Ishikawa (cell line): ENCODE measurements at regions not wholly inside any gene's neighbourhood (a gene's known extent, or its start where the extent isn't known, plus 50 kb on each side); places are given as distances from the start of the nearest gene placed in this dataset.

Source experiments
- CEBPB ChIP-seq: IDR thresholded peaks from 2 replicates; pipeline ENCODE4 v1.6.1; 2012
- MAX ChIP-seq: IDR thresholded peaks from 2 replicates; pipeline ENCODE4 v1.6.1; 2012
- TAF1 ChIP-seq: IDR thresholded peaks from 2 replicates; pipeline ENCODE4 v1.6.1; 2012; ENCODE audit warnings: low read depth, mild to moderate bottlenecking

- TF ChIP-seq MAX = no peak
- no peak for TF ChIP-seq CEBPB
- no peak for TF ChIP-seq TAF1
Observed at GRCh38 chr7:49618028-49618427, 155.4 kb upstream of the VWC2 start.
